ENCODE measurements at regions not wholly inside any gene's neighbourhood (a gene's known extent, or its start where the extent isn't known, plus 50 kb on each side); places are given as distances from the start of the nearest gene placed in this dataset.
"Not testable (repeated sequence)": the region's sequence is repeated elsewhere in the genome, so short reads cannot be mapped to it uniquely, and the experiment has no call there.

DNA sequence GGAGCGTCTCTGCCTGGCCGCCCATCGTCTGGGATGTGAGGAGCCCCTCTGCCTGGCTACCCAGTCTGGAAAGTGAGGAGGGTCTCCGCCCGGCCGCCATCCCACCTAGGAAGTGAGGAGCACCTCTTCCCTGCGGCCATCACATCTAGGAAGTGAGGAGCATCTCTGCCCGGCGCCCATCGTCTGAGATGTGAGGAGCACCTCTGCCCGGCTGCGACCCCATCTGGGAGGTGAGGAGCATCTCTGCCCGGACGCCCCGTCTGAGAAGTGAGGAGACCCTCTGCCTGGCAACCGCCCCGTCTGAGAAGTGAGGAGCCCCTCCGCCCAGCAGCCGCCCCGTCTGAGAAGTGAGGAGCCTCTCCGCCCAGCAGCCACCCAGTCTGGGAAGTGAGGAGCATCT lies 84.5 kb downstream of the IDS start:
- DNase-seq = not testable (repeated sequence)

DNA sequence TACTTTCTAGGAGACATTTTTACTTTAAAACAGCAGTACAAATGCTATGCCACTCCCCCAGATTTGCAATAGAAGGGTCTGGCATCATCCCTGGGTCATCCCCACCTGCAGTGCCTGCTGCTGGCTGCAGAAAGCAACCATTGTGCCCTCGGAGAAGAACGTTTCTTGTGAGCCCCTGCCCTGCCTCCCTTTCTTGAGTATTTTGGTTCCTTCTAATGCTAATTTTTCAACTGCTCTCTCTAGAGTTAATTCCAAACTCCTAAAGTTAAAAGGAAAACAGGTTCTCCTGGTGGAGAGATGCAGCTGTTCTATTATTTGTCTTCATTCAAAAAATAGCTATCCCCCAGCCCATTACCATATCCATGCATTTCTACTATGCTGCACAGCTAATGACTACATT lies 107.1 kb downstream of the IDS start:
- DNase-seq = no peak
- no peak for TF ChIP-seq GATA1 (IDR thresholded peaks at IDR 0.05; ENCODE audit: low read depth, low read length)
- TF ChIP-seq POLR2A (IDR thresholded peaks at IDR 0.05; ENCODE audit: low read length) = no peak

DNA sequence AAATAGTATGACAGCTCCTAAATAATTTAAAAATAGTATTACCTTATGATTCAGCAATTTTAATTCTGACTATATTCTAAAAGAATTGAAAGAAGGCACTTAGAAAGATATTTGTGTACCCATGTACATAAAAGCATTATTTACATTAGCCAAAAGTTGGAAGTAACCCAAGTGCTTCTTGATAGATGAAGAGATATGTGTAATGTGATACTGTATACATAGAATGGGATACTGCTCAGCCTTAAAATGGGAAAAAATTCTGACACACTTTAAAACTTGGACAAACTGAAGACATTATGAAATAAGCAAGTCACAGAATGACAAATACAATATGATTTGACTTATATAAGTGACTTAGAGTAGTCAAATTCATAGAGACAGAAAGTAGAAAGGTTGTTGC lies 112.2 kb downstream of the IDS start:
- TF ChIP-seq POLR2A (IDR thresholded peaks at IDR 0.05; ENCODE audit: low read length) (no peak), GATA1 (IDR thresholded peaks at IDR 0.05; ENCODE audit: low read depth, low read length) (no peak)
- no peak for DNase-seq

DNA sequence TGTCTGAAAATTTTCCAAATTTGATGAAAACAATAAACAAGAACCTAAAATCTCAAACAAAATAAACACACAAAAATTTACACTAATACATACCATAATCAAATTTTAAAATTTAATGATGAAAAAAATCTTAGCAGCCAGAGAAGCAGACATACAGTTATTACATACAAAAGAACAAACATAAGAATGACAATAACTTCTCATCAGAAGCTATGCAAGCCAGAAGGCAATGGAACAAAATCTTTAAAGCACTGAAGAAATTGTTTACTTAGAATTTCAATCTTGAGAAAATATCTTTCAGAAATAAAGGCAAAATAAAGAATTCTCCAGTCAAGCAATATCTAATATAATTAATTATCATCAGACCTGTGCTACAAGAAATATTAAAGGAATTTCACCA lies 121.3 kb downstream of the IDS start:
- TF ChIP-seq GATA1 (IDR thresholded peaks at IDR 0.05; ENCODE audit: low read depth, low read length) (no peak), POLR2A (IDR thresholded peaks at IDR 0.05; ENCODE audit: low read length) (no peak)
- no peak for DNase-seq

DNA sequence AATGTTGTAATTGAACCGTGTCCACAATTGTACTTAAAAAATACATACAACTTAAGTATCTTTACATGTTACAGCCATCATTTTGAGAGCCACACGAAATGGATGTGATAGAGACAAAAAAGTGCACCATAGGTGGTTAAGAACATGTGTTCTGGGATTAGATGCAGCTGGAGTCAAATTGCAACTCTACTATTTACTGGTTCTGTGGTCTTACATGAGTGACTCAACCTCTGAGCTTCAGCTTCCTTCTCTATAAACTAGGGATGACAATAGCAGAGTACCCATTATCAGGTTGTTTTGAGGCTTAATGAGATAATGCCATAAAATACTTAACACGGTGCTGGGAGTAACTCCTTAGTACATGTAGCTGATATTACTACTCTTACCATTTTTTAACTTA lies 130.4 kb downstream of the IDS start:
- TF ChIP-seq POLR2A (IDR thresholded peaks at IDR 0.05; ENCODE audit: low read length) = no peak
- no peak for TF ChIP-seq GATA1 (IDR thresholded peaks at IDR 0.05; ENCODE audit: low read depth, low read length)
- no peak for DNase-seq

DNA sequence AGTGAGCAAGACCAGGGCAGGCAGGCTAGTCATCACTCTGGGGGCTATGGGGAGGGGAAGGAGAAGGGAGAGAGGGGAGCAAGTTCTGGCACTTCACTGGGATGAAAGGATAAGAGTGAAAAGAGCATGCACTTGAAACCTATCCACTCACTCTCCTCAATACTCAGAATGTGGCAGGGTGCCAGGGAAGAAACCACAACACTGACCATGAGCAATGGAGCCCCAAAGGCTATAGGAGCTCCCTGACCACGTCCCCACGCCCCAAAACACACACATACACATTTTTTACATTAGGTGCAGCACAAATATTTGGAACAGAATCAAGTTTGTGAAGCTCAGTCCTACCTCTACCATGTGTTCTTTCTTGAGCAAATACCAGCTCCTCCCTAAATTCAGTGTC lies 132.2 kb downstream of the IDS start:
- no peak for TF ChIP-seq POLR2A (IDR thresholded peaks at IDR 0.05; ENCODE audit: low read length)
- no peak for TF ChIP-seq GATA1 (IDR thresholded peaks at IDR 0.05; ENCODE audit: low read depth, low read length)
- no peak for DNase-seq

DNA sequence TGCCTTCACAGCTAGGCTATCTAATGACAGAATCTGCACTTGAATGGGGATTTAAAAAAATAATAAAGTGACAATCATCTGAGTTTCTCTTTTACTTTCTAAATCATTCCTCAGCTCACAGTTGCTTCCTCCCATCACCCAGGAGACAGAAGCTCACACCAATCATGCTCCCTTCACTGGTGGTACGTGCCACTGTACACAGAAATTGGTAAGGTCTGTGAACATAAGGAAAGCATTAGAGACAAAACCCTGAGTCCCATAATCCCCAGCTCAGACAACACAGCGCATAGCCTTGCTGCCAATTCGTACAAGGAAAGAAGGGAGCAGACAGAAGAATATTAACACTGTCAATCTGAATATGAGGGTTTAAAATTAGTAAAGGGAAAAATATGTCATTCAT lies 133.1 kb downstream of the IDS start:
- no peak for DNase-seq
- TF ChIP-seq GATA1 (IDR thresholded peaks at IDR 0.05; ENCODE audit: low read depth, low read length) (no peak), POLR2A (IDR thresholded peaks at IDR 0.05; ENCODE audit: low read length) (no peak)

DNA sequence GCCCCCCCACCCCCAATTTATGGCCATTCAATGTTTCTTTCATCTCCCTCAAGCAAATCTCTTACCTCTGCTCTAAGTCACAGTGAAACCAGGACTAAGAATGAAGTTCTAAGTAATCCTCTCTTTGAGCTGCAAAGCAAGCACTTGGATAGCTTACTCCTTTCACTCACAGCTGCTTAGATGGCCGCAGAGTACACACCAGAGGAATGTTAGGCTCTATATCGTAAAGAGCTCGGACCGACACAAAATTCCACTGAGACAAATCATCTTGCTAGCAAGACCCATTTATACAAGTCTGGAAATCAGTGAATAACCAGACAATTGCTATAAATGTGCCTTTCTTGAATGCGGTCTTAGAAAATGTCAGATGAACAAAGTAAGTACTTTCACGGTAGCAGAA lies 135.0 kb downstream of the IDS start:
- no peak for DNase-seq
- TF ChIP-seq POLR2A (IDR thresholded peaks at IDR 0.05; ENCODE audit: low read length) (no peak), GATA1 (IDR thresholded peaks at IDR 0.05; ENCODE audit: low read depth, low read length) (no peak)

DNA sequence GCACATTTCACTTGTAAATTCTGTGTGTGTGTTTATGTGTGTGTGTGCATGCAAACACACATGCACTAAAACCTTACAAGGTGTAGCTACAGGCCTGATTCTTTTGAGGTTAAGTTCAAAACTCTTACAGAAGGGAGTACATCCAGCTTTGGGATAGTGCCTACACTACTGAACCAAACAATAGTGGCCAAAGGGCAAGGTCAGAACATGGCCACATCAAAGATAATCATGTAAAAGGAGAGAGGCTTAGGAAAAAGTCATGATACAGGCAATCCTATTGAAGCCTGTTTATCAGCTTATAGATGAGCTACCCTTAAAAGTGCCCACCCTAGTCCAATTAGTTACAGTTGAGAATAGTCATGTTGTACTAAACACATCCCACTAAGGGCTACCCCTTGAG lies 139.6 kb downstream of the IDS start:
- DNase-seq = no peak
- TF ChIP-seq POLR2A (IDR thresholded peaks at IDR 0.05; ENCODE audit: low read length) (no peak), GATA1 (IDR thresholded peaks at IDR 0.05; ENCODE audit: low read depth, low read length) (no peak)

DNA sequence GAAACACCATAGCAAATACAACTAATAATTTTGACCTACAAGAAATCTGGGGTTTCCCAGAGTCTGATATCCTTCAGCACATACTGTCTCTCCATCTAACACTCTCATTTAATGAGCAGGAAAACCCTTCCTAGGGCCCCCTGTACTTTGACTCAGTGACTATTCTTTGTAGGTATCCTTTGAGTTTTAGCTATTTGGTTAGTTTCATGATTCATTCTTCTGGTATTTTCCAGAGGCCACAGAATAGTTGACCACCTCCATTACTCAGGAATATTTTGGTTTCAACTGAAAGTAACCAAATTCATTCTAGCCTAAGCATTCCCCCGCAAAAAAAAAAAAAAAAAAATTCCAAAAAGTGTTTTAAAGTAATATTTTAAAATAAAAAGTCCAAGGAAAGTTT lies 140.0 kb downstream of the IDS start:
- TF ChIP-seq GATA1 (IDR thresholded peaks at IDR 0.05; ENCODE audit: low read depth, low read length) (no peak), POLR2A (IDR thresholded peaks at IDR 0.05; ENCODE audit: low read length) (no peak)
- no peak for DNase-seq

DNA sequence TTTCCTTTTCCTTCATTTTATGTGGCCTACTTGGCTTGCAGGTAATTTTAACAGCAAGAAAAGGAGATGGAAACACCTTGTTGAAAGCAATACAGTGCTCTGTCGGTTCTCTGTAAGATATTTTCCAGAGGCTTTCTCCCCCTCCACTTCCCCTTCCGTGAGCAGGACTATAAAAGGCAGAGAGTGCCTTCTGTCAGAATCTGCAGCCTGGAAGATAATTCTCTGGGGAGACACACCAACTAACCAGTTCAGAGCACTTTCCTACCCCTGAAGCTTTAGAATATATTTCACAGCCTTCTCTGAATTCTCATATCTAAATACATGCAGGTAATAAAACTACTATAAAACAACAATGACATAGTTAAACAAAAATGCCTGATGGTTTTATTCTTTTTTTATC lies 141.1 kb downstream of the IDS start:
- no peak for DNase-seq
- no peak for TF ChIP-seq POLR2A (IDR thresholded peaks at IDR 0.05; ENCODE audit: low read length)
- no peak for TF ChIP-seq GATA1 (IDR thresholded peaks at IDR 0.05; ENCODE audit: low read depth, low read length)

DNA sequence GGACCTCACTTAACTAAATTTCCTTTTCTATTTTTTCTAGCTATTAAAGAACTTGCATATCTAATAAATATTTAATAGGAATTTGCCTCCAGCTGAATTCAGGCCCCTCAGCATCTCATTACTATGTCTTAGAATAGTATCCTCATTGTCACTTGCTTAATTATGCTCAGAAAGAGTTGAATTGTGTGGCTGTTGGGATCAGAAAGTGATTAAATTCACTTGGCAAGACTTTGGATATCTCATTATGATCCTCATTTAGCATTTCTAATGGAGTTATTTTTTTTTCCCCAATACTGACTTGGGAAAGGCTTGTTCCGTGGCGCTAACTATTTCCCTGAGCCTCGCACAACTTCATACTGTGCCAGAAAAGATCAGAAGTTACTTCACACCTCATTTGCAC lies 158.8 kb downstream of the IDS start:
- DNase-seq = no peak
- TF ChIP-seq GATA1 (IDR thresholded peaks at IDR 0.05; ENCODE audit: low read depth, low read length) (no peak), POLR2A (IDR thresholded peaks at IDR 0.05; ENCODE audit: low read length) (no peak)

DNA sequence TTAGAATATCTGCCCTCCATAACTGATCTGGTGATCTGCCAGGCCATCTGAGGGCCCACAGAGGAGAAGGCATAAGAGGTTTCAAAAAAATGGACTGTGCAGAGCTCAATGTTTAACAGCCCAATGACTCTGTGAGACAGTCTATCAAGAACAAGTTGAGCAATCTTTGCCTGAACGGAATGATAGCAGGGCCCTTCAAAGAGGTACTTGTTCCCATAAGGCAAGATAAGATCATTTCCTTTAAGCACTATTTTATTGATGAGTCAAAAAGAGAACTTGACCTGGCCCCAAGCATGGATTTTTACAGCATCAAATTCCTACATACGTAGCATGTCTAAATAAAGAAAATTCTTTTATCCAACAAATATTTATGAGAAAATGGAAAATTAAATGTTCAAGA lies 182.8 kb downstream of the IDS start:
- no peak for DNase-seq
- TF ChIP-seq GATA1 (IDR thresholded peaks at IDR 0.05; ENCODE audit: low read depth, low read length) (no peak), POLR2A (IDR thresholded peaks at IDR 0.05; ENCODE audit: low read length) (no peak)

DNA sequence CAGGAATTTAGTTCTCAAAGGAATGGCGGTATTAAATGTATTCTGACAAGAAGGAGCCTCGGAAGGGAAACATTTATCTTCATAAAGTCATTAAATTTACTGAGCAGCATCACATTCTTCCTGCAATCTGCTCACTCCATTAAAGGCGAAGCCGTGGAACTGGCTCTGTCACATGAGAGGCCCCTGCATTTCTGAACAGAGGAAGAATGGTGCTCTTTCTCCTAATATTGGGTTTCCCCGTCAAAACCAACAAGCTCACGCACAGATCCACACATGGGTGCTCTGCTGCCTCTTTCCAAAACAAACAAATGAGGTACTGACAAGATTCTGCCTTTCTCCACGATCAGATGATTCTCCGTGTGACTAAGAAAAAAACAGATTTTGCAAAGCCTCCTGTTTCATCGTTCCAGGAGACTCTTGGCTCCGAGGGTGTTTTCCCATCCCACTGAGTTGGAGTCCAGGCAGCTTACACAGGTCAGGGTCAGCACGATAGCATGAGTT lies 191.2 kb downstream of the IDS start:
- no peak for TF ChIP-seq POLR2A (IDR thresholded peaks at IDR 0.05; ENCODE audit: low read length)
- TF ChIP-seq GATA1 (IDR thresholded peaks at IDR 0.05; ENCODE audit: low read depth, low read length) = no peak
- DNase-seq = no peak

DNA sequence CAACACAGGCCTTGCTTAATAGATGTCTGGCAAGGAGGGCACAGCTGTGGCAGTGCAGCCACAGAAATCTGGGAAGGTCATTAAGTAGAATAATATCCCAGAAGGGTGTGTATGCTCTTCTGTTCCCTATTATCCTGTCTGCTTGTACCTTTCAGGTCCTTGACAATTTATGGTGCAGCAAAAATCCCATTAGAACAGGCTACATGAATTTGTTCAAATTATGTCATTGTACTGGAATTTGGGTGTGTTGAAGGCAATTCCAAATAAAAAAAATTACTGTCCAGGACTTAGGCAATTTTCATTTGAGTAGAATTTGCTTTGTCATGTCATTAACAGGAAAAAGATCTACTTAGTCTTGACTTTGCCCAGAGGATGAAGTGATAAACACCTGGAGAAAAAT lies 192.1 kb downstream of the IDS start:
- no peak for DNase-seq
- TF ChIP-seq GATA1 (IDR thresholded peaks at IDR 0.05; ENCODE audit: low read depth, low read length) = no peak
- no peak for TF ChIP-seq POLR2A (IDR thresholded peaks at IDR 0.05; ENCODE audit: low read length)

DNA sequence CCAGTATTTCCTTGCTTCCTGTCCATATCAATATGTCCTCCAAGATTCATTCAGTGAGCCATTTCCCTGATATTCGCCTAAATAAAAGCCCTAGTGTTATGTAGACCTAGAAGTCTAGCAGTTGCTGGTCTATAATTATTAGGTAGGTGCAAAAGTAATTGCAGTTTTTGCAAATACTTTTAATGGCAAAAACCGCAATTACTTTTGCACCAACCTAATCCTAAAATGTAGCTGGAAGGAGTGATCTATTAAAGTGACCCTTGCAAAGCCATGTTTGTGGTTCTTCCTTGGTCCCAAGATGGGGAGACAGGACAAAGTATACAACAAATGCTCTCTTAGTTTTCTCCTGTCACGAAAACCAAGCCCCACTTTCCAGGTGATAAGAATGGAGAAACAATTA lies 193.0 kb downstream of the IDS start:
- no peak for DNase-seq
- no peak for TF ChIP-seq GATA1 (IDR thresholded peaks at IDR 0.05; ENCODE audit: low read depth, low read length)
- no peak for TF ChIP-seq POLR2A (IDR thresholded peaks at IDR 0.05; ENCODE audit: low read length)
